Activated CD8-positive, alpha-beta memory T cell treated with anti-CD3 and anti-CD28 coated beads for 1 hour (primary cell): ENCODE measurements at regions not wholly inside any gene's neighbourhood (a gene's known extent, or its start where the extent isn't known, plus 50 kb on each side); places are given as distances from the start of the nearest gene placed in this dataset.
A peak's percentile ranks its signal among the peaks of the same experiment; 100 is the strongest.
"Not testable (repeated sequence)": the region's sequence is repeated elsewhere in the genome, so short reads cannot be mapped to it uniquely, and the experiment has no call there.

Experiments
- DNase-seq, 2 donors: peaks; one replicate each; pipeline ENCODE4 v3.0.0-alpha.2; 2020; ENCODE audit warnings: low read depth in 1 of 2; ENCODE audit errors: extremely low read depth in 1 of 2

DNA sequence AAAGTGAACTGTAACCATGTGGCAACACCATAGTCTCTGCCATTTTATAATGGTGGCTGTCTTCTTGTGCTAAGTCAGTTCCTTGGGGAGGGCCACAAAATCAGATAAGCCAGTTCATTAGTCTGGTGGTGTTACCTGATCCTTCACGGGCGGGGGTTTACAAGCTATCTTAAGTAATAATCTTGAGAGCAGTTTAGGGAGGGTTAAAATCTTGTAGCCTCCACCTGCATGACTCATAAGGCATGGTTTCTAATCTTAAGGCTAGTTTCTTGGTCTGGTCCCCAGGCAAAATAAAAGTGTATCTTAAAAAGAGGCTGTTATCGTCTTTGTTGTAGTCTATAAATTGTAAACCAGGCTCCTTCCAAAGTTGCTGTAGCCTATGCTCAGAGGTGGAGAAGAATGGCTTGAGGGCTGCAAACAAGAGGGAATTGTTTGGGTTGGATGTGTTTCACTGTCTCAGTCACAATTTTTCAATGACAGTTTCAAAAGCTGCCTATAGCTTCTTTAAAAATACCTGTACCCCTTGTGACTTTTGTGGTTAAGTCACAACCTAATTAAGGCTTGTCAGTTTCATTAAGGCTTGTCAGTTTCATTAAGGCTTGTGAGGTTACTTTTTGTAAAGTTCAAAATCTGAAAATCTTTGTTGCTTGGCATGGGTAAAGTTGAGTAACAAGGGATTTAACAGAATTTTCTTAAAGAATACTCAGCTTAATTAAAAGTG lies 135.7 kb downstream of the RPS4Y2 start:
- no peak for DNase-seq

DNA sequence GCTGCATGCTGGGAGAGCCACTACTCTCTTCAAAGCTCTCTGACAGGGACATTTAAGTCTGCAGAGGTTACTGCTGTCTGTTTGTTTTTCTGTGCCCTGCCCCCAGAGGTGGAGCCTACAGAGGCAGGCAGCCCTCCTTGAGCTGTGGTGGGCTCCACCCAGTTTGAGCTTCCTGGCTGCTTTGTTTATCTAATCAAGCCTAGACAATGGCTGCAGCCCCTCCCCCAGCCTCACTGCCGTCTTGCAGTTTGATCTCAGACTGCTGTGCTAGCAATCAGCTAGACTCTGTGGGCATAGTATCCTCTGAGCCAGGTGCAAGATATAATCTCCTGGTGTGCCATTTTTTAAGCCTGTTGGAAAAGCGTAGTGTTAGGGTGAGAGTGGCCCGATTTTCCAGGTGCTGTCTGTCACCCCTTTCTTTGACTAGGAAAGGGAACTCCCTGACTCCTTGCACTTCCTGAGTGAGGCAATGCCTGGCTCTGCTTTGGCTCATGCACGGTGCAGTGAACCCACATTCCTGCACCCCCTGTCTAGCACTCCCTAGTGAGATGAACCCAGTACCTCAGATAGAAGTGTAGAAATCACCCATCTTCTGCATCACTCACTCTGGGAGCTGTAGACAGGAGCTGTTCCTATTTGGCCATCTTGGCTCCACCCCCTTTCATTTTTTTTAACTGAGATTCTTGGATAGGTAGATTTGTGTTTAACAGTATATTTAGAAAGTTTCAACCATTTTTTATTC lies 169.6 kb downstream of the RPS4Y2 start:
- DNase-seq: peak in 1 of 2 donors; percentile 10

DNA sequence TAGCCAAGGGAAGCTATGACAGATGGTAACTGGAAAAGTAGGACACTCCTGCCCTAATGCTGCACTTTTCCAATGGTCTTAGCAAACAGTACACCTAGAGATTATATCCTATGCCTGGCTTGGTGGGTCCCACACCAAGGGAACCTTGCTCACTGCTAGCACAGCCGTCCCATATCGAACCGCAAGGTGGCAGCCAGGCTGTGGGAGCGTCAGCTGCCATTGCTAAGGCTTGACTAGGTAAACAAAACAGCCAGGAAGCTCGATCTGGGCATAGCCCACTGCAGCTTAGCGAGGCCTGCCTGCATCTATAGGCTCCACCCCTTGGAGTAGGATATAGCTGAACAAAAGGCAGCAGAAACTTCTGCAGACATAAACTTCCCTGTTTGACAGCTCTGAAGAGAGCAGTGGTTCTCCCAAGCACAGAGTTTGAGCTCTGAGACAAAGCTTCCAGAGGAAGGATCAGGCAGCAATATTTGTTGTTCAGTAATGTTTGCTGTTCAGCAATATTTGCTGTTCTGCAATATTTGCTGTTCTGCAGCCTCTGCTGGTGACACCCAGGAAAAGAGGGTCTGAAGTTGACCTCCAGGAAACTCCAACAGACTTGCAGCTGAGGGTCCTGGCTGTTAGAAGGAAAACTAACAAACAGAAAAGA lies 173.9 kb downstream of the RPS4Y2 start:
- DNase-seq: no peak

DNA sequence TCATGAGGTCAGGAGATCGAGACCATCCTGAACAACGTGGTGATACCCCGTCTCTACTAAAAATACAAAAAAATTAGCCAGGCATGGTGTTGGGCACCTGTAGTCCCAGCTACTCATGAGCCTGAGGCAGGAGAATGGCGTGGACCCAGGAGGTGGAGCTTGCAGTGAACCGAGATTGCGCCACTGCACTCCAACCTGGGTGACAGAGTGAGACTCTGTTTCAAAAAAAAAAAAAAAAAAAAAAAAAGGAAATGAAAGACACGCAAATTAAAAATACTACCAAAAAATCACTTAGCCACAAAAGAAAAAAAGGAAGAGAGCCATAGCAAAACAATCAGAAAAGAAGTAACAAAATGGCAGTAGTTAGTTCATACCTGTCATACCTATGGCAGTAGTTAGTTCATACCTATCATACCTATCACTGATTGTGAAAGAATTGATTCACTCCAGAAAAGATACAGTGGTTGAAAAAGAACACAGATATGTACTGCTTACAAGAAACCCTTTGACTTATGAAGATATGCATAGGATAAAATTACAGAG lies 180.9 kb downstream of the RPS4Y2 start:
- not testable (repeated sequence) for DNase-seq

DNA sequence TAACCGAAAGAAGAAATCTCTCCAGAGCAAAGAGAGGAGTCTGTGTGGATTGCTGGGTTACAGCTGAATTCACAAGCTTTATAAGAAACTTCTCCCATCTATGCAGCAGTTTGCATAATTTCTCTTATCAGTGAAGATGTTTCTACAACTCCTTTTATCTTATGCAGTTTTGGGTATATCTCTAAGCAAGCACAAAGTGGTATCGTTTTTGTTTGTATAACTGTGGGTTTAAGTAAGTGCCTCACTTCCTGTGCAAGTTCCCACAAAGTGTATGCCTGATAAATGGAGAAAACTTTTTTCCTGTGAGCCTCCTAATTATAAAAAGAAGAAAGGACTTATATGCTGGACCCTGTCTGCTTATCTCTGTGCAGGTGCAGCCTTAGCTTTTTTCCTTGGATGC lies 205.6 kb downstream of the RPS4Y2 start:
- no peak for DNase-seq

DNA sequence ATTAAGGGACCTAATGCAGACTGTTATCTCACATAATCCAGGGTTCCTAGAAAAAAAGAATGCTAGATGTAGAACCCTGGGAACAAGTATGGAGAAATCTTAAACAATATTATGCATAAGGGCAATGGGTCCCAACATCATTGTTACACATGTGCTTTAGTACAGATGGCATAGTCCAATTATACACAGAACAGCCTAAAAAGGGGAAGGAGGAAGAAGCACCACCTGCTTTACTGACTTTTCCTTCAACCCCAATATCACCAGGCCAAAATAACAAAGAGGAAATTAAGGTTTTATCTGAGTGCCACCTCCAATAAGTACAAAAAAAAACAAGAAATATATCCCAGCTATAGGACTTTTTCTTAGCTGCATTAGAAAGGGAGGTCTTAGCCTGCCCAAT lies 211.9 kb downstream of the RPS4Y2 start:
- no peak for DNase-seq

DNA sequence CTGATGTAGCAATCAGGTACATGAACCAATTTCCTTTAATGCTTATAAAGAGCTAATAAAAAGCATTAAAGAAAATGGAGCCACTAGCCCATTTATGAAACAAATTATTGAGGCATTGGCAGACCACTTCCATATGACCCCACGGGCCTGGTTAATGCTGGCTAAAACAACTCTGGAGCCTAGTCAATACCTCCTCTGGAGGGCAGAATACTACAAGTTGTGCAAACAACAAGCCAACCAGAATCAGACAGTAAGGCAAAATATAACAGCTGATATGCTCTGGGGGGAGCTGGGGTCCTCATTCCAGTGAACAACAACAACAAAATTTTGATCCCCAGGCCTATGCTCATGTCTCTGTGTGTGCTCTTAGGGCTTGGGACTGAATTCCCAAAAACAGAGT lies 212.3 kb downstream of the RPS4Y2 start:
- DNase-seq: no peak

DNA sequence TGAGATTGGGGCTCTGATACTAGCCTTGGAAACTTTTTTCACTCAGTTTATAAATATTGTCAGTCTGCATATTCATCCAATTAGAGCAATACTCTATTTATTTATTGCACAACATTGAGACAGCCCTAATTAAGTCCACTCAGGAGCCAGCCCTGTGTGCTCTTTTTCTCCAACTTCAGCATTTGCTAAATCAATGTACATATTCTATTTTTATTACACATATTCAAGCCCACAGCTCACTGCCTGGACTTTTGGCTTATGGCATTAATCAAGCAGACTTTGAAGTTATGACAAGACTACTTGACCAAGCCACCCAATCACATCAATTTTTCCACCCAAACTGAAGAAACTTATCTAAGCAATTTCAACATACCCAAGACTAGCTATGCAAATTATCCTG lies 215.5 kb downstream of the RPS4Y2 start:
- DNase-seq: no peak

DNA sequence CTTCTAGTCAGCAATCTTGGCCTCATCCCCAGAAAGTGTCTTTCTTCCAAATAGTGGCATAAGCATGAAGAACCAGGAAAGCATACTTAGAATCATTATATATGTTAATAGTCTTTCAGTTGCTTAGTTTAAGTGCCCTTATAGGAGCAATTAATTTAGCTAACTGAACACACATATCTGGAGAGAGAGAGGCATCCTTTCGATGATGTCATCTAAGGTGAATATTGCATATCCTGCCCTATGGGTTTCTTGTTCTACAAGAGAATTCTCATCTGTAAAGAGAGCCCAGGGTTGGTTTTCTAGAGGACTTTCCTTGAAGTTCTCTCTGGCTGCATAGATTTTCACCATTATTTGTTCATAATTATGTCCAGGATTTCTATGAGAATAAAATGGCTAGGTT lies 230.1 kb downstream of the RPS4Y2 start:
- no peak for DNase-seq

DNA sequence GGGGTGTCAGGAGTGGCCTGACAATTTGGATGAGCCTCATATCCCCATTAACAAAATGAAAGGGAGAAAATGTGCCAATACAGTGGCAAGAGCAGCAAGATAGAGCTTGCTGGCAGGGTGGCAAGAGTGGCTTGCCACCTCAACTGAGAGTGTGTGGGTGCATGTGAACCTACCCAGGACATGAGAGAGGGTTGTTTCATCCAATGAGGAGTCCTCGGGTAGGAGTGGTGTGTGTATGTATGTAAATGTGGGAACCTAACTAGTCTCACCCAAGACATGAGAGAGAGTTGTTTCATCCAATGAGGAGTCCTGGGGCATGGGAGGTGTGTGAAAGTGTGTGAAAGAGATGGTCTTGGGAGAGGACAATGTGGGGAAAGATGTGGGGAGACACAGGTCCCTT lies 234.2 kb downstream of the RPS4Y2 start:
- no peak for DNase-seq

DNA sequence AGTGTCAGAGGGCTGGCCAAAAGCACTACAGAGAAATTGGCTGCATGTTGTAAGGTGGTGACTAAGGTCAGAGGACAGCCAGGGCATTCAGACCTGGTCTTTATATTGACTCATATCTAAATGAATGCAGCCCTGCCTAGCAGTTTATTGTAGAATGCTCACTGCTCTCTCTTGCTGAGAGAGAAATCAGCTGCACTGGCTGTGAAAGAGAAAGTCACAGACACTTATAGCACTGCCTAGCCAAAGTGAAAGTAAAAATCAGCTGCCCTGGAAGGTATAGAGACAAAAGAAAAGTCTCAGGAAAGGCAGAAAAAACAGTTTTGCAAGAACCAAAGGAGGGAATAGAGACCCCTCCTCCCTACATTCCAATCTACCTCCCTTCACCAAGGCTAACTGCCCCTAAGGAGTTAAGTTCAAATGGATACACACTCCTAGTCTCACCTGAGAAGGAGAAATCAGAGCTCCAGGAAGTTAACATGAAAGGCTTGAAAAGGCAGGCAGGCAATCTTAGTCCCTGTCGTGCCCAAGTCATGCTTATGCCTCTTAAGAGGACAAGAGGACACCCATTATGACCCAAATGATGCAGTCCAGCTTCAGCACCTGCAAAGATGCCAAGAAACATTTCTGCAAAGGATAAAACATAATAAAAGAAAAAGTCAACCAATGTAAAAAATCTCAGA lies 235.1 kb downstream of the RPS4Y2 start:
- DNase-seq: no peak

DNA sequence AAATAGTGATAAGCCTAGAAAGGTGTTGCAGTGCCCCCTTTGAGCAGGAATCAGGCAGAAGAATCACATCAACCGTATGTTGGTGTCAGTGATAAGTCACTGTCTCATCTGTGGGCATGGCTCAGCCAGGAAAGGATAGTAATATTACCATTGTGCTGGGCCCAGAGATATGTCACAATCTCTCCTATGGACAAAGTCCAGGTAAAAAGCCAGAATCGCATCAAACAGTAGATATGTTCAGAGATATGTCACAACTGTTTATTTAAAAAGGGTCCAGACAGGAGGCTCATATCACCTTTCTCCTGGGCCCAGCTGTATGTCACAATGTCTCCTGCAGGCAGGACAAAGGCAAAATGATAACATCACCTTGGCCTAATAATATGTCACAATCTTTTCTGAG lies 241.4 kb downstream of the RPS4Y2 start:
- no peak for DNase-seq

DNA sequence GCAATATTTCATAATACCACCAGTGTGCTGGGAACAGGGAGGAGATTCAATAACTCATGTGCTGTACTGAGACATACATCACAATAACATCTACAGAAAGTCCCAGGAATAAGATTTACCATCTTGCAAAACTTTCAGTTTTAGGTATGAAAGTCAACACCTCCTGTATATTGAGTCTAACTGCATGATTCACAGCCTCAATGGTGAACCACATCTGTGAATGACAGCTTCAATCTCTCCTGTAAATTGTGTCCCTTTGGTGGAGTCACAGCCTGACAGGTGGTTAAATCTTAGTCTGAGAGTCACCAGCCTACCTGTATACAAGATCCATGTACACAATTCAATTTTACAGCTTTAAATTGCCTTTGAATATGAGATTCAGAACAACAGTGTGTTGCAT lies 242.1 kb downstream of the RPS4Y2 start:
- no peak for DNase-seq

DNA sequence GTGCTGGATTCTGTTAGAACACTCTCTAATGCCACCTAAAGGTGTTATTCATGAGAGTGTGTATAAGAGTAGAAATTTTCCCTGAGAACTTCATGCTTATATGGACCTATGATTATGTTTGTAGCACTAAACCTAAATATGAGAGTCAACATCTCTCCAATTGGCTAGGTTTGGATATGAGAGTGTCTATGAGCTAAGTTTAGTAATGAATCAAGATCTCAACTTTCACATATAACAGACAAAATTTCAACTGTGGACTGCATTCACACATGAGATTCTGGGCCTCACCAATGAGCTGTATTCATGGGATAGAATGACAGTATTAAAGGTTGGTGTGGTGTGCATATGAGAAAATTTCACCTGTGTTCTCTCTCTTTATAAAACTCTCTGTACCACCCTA lies 242.6 kb downstream of the RPS4Y2 start:
- no peak for DNase-seq

DNA sequence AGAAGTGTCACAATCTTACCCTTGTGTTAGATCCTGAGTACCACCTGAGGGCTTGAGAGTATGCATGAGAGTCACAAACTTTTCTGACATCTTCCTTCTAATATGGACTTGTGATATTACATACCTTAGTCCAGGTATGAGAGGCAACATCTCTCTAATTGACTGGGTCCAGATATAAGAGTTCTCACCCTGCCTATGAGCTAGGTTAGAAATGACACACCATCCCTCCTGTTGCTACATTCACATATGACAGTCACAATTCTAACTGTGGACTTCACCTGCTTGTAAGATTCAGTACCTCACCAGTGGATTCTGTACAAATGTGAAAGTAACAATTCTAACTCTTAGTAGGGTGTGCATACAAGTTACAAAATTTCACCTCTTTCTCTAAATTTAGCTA lies 245.2 kb downstream of the RPS4Y2 start:
- no peak for DNase-seq

DNA sequence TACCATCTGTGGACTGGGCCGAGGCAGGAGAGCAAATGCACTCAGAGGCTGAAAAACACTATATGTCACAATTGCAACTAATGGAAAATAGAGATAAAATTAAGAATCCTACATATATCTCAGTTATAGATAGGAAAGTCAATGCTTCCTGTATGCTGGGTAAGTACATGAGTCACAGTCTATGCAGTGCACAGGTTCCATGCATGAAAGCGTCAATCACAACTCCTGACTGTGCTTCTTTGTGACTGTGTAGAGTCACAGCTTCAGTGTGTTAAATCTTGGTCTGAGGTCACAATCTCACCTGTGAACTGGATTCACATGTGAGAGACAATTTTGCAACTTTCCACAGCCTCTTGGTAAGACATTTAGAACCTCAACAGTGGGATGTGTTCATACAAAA lies 247.2 kb downstream of the RPS4Y2 start:
- no peak for DNase-seq

DNA sequence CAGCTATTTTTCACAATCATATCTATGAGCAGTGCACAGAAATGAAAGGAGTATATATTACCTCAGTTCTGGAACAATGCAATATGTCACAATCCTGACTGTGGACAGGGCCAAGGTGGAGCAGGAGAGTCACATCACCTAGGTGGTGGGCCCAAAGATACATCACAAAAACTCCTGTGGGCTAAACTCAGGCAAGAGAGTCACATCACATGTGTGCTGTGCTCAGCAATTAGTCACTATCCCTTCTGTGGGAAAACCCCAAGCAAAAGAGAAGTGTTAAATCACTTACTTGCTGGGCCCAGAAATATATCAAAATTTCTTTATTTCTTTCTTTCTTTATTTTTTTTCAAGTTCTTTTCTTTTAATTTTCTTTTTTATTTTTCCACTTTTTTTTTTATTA lies 249.6 kb downstream of the RPS4Y2 start:
- DNase-seq: no peak

DNA sequence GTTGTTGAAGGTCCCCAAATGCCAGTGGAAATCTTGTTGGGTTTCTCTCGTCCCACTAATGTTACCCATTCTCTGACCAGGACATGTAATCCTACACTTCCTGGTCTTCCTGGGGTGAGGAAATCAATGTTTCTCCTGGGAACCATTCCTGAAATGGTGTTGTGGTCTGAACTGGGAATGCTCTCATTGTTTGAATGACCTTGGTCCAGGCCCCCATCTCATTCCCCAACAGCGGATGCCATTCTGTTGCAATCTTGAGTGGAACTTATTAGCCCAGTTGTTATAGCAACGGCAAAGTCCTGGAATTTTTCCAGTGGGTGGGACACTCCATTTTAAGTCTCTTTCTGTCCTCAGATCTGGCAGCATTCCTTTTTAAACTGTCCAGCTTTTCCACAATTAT lies 265.9 kb downstream of the RPS4Y2 start:
- DNase-seq: no peak

DNA sequence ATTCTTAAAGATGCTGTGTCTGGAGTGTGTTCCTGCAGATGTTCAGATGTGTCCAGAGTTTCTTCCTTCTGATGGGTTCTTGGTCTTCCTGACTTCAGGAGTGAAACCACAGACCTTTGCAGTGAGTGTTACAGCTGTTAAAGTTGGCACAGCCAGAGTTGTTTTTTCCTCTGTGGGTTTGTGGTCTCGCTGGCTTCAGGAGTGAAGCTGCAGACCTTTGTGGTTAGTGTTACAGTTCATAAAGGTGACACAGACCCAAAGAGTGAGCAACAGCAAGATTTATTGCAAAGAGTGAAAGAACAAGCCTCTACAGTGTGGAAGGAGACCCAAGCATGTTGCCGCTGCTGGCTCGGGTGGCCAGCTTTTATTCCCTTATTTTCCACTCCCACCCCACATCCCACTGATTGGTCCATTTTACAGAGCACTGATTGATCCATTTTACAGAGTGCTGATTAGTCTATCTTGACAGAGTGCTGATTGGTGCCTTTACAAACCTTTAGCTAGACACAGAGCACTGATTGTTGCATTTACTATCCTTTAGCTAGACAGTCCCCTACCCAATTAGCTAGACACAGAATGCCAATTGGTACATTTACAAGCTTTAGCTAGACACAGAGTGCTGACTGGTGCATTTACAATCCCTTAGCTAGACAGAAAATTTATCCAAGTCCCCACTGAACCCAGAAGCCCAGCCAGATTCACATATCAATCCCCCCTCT lies 266.6 kb downstream of the RPS4Y2 start:
- DNase-seq: no peak

DNA sequence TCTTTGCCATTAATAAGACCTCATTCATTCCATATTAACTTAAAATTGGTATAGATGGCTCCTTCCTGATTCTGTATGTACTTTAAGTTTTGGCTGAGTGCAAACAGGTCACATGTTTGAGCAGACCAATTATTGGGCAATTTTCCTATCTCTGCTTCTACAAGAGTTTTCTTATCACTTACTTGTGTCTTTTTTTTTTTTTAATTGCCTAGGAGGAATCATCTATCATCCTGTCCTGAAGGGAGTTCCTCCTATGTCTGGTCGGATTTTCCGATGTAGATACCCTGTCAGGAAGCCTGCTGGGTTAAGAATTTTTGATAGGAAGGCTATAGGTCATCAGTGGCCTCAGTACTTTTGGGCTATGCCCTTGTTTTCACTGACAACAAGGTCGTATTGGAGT lies 268.0 kb downstream of the RPS4Y2 start:
- DNase-seq: no peak

DNA sequence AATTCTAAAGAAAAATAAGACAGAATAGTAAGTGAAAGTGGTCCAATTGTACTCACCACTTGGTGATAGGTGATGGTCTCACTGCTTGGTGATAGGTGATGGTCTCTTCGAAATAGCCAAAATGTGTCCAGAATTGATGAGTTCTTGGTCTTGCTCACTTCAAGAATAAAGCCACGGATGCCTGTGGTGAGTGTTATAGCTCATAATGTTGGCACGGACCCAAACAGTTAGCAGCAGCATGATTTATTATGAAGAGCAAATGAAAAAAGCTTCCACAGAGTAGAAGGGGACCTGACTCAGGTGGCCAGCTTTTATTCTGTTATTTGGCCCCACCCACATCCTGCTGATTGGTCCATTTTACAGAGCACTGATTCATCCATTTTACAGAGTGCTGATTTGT lies 272.6 kb downstream of the RPS4Y2 start:
- no peak for DNase-seq
